ENCODE measurements at regions not wholly inside any gene's neighbourhood (a gene's known extent, or its start where the extent isn't known, plus 50 kb on each side); places are given as distances from the start of the nearest gene placed in this dataset.
A peak's percentile ranks its signal among the peaks of the same experiment; 100 is the strongest.
"Not testable (repeated sequence)": the region's sequence is repeated elsewhere in the genome, so short reads cannot be mapped to it uniquely, and the experiment has no call there.

DNA sequence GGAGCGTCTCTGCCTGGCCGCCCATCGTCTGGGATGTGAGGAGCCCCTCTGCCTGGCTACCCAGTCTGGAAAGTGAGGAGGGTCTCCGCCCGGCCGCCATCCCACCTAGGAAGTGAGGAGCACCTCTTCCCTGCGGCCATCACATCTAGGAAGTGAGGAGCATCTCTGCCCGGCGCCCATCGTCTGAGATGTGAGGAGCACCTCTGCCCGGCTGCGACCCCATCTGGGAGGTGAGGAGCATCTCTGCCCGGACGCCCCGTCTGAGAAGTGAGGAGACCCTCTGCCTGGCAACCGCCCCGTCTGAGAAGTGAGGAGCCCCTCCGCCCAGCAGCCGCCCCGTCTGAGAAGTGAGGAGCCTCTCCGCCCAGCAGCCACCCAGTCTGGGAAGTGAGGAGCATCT, 84.5 kb downstream of the IDS start:
- DNase-seq, result not testable (repeated sequence)

- no peak for DNase-seq
These were observed 107.1 kb downstream of the IDS start for GRCh38 chrX:149398027-149398426.

DNA sequence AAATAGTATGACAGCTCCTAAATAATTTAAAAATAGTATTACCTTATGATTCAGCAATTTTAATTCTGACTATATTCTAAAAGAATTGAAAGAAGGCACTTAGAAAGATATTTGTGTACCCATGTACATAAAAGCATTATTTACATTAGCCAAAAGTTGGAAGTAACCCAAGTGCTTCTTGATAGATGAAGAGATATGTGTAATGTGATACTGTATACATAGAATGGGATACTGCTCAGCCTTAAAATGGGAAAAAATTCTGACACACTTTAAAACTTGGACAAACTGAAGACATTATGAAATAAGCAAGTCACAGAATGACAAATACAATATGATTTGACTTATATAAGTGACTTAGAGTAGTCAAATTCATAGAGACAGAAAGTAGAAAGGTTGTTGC, 112.2 kb downstream of the IDS start:
- DNase-seq, result no peak

DNA sequence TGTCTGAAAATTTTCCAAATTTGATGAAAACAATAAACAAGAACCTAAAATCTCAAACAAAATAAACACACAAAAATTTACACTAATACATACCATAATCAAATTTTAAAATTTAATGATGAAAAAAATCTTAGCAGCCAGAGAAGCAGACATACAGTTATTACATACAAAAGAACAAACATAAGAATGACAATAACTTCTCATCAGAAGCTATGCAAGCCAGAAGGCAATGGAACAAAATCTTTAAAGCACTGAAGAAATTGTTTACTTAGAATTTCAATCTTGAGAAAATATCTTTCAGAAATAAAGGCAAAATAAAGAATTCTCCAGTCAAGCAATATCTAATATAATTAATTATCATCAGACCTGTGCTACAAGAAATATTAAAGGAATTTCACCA, 121.3 kb downstream of the IDS start:
- DNase-seq, result no peak

DNA sequence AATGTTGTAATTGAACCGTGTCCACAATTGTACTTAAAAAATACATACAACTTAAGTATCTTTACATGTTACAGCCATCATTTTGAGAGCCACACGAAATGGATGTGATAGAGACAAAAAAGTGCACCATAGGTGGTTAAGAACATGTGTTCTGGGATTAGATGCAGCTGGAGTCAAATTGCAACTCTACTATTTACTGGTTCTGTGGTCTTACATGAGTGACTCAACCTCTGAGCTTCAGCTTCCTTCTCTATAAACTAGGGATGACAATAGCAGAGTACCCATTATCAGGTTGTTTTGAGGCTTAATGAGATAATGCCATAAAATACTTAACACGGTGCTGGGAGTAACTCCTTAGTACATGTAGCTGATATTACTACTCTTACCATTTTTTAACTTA, 130.4 kb downstream of the IDS start:
- no peak for DNase-seq

DNA sequence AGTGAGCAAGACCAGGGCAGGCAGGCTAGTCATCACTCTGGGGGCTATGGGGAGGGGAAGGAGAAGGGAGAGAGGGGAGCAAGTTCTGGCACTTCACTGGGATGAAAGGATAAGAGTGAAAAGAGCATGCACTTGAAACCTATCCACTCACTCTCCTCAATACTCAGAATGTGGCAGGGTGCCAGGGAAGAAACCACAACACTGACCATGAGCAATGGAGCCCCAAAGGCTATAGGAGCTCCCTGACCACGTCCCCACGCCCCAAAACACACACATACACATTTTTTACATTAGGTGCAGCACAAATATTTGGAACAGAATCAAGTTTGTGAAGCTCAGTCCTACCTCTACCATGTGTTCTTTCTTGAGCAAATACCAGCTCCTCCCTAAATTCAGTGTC, 132.2 kb downstream of the IDS start:
- no peak for DNase-seq

DNA sequence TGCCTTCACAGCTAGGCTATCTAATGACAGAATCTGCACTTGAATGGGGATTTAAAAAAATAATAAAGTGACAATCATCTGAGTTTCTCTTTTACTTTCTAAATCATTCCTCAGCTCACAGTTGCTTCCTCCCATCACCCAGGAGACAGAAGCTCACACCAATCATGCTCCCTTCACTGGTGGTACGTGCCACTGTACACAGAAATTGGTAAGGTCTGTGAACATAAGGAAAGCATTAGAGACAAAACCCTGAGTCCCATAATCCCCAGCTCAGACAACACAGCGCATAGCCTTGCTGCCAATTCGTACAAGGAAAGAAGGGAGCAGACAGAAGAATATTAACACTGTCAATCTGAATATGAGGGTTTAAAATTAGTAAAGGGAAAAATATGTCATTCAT, 133.1 kb downstream of the IDS start:
- no peak for DNase-seq

DNA sequence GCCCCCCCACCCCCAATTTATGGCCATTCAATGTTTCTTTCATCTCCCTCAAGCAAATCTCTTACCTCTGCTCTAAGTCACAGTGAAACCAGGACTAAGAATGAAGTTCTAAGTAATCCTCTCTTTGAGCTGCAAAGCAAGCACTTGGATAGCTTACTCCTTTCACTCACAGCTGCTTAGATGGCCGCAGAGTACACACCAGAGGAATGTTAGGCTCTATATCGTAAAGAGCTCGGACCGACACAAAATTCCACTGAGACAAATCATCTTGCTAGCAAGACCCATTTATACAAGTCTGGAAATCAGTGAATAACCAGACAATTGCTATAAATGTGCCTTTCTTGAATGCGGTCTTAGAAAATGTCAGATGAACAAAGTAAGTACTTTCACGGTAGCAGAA, 135.0 kb downstream of the IDS start:
- DNase-seq, result no peak

DNA sequence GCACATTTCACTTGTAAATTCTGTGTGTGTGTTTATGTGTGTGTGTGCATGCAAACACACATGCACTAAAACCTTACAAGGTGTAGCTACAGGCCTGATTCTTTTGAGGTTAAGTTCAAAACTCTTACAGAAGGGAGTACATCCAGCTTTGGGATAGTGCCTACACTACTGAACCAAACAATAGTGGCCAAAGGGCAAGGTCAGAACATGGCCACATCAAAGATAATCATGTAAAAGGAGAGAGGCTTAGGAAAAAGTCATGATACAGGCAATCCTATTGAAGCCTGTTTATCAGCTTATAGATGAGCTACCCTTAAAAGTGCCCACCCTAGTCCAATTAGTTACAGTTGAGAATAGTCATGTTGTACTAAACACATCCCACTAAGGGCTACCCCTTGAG, 139.6 kb downstream of the IDS start:
- no peak for DNase-seq

GRCh38 chrX:149365061-149365460, 140.0 kb downstream of the IDS start:
- no peak for DNase-seq

DNA sequence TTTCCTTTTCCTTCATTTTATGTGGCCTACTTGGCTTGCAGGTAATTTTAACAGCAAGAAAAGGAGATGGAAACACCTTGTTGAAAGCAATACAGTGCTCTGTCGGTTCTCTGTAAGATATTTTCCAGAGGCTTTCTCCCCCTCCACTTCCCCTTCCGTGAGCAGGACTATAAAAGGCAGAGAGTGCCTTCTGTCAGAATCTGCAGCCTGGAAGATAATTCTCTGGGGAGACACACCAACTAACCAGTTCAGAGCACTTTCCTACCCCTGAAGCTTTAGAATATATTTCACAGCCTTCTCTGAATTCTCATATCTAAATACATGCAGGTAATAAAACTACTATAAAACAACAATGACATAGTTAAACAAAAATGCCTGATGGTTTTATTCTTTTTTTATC, 141.1 kb downstream of the IDS start:
- DNase-seq, result no peak

- DNase-seq, result no peak
These were observed 158.8 kb downstream of the IDS start for GRCh38 chrX:149346306-149346705.

- no peak for DNase-seq
These were observed 182.8 kb downstream of the IDS start for GRCh38 chrX:149322316-149322715.

GRCh38 chrX:149313871-149314371, 191.2 kb downstream of the IDS start:
- no peak for DNase-seq

- no peak for DNase-seq
These were observed 192.1 kb downstream of the IDS start for GRCh38 chrX:149312988-149313387.

GRCh38 chrX:149312097-149312496, 193.0 kb downstream of the IDS start:
- no peak for DNase-seq

DNA sequence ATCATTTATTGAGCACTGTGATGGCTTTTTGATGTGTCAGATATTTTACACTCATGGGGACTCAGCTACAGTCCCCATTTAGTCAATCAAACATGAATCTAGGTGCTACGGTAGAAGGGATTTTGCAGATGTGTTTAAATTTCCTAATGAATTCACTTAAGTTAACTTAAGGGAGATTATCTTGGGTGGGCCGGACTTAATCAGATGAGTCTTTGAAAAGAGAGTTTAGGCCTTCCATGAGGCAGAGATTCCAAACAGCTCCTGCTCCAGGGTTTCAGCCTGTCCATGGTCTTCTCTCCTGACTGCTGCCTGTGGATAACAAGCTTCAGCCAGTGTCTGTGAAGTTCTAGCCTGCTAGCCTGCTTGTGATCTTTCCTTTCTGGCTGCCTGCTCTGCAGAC, 202.4 kb downstream of the IDS start:
- DNase-seq, result no peak

- no peak for DNase-seq
These were observed 207.0 kb downstream of the IDS start for GRCh38 chrX:149298111-149298510.

DNA sequence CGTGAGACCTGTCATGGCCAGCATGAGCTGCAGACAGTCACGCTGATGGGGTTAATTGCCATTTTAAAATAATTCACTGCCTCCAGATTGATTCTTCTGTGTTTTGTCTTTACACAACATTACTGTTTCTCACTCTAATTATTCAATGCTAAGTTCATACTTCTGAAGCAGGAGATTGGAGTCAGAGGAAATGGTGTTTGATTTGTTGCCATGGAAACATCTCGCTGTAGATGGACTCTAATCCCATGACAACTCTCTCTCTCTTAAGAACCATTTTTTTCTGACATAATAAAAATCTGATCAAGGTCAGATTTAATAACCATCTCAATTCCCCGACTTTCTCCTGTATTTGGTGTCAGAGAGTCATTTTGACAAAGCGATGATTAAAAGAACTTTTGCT, 209.0 kb downstream of the IDS start:
- DNase-seq, result no peak

- DNase-seq, result peak; percentile 23
These were observed 218.2 kb downstream of the IDS start for GRCh38 chrX:149286940-149287349.

DNA sequence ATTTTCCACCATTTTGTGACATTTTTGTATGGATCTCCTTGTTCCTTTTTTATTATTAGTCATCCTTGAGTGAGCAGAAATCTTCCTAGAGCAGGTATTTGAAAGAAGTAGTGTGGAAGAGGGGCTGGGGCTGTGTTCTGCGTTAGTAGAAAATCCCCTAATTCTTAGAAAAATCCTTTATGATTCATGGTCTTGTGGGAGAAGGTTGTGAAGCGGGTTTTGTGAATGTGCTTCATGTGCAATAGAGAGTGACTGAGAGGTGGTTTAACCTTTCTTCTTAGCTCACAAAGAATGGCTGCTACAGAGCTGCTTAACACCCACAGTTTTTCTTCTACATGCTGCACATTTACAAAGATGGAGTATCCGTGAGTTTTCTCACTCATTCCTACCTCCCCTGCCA, 220.5 kb downstream of the IDS start:
- DNase-seq, result no peak

DNA sequence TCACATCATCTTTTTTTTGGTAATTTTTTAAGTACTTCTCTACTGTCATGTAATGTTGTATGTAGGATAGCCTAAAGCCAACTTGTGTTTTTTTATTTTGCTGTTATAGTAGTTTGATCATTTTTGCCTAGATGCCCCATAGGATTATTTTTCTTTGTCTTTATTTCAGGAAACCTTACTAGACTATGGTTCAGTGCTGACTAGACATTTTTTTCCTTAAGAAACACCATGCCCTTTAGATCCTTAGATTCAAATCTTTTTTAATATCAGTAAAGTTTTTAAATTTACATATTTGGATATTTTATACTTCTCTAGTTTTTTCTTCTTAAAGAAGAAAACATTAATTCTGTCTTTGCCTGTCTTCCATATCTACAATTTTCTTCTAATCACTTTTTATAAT, 221.3 kb downstream of the IDS start:
- no peak for DNase-seq

GRCh38 chrX:149282909-149283308, 222.2 kb downstream of the IDS start:
- no peak for DNase-seq

DNA sequence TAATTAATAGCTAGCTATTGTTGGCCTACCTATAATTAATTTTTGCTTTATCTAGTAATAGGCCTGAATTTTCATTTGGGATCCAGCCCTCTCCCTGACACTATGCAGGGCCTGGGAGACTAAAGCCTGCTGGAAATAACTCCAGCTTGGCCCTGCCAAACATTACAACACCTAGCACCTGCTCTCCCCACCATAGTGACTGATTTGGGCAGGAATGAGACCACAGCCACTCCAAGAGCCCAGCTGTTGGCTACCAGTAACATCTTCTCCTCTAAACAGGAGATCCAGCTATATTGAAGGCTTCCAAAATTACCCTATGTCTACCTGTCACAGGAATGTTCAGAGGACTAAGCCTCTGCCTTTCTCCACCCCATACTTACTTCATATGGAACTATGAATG, 225.1 kb downstream of the IDS start:
- DNase-seq, result no peak

- DNase-seq, result no peak
These were observed 229.3 kb downstream of the IDS start for GRCh38 chrX:149275836-149276235.

- DNase-seq, result no peak
These were observed 230.5 kb downstream of the IDS start for GRCh38 chrX:149274516-149275105.

Measured in GDM1 (cell line).